ENCODE measurements at regions not wholly inside any gene's neighbourhood (a gene's known extent, or its start where the extent isn't known, plus 50 kb on each side); places are given as distances from the start of the nearest gene placed in this dataset.

GRCh38 chr18:57202881-57203280, 56.0 kb downstream of the BOD1L2 start:
- no peaks in the 10 kb centered on the region for H3K9me3 Mint-ChIP-seq
- DNase-seq (ENCODE audit: low spot score) = no peak
- no peak overlapping the region for H3K4me3 Mint-ChIP-seq (ENCODE audit: low read depth)
- H3K27ac Mint-ChIP-seq = no peak overlapping the region
- no peaks in the 10 kb centered on the region for H3K27me3 Mint-ChIP-seq (ENCODE audit: low read depth)
- H3K36me3 Mint-ChIP-seq (ENCODE audit: low read depth) = no peaks in the 10 kb centered on the region
- intact Hi-C loops (cut with micrococcal nuclease) = no loop called here
- H3K4me1 Mint-ChIP-seq (ENCODE audit: low read depth) = no peaks in the 10 kb centered on the region

GRCh38 chr18:57205641-57206040, 58.8 kb downstream of the BOD1L2 start:
- Mint-ChIP-seq H3K4me3 (ENCODE audit: low read depth) (no peak overlapping the region), H3K36me3 (ENCODE audit: low read depth) (no peaks in the 10 kb centered on the region), H3K27ac (no peak overlapping the region), H3K4me1 (ENCODE audit: low read depth) (peaks cover 7% of the 10 kb centered on the region), H3K27me3 (ENCODE audit: low read depth) (no peaks in the 10 kb centered on the region), H3K9me3 (no peaks in the 10 kb centered on the region)
- DNase-seq (ENCODE audit: low spot score) = no peak
- intact Hi-C loops (cut with micrococcal nuclease) = no loop called here

GRCh38 chr18:57207124-57207916, 60.4 kb downstream of the BOD1L2 start:
- DNase-seq (ENCODE audit: low spot score) = no peak
- H3K36me3 Mint-ChIP-seq (ENCODE audit: low read depth) = no peaks in the 10 kb centered on the region
- H3K27ac Mint-ChIP-seq = no peak overlapping the region
- intact Hi-C loops (cut with micrococcal nuclease) = no loop called here
- peaks cover 9% of the 10 kb centered on the region for H3K27me3 Mint-ChIP-seq (ENCODE audit: low read depth)
- H3K4me1 Mint-ChIP-seq (ENCODE audit: low read depth) = peaks cover 7% of the 10 kb centered on the region
- no peaks in the 10 kb centered on the region for H3K9me3 Mint-ChIP-seq
- no peak overlapping the region for H3K4me3 Mint-ChIP-seq (ENCODE audit: low read depth)

GRCh38 chr18:57208047-57208446, 61.2 kb downstream of the BOD1L2 start:
- Mint-ChIP-seq H3K9me3 (no peaks in the 10 kb centered on the region), H3K4me1 (ENCODE audit: low read depth) (peaks cover 7% of the 10 kb centered on the region), H3K4me3 (ENCODE audit: low read depth) (no peak overlapping the region), H3K27ac (no peak overlapping the region), H3K36me3 (ENCODE audit: low read depth) (no peaks in the 10 kb centered on the region), H3K27me3 (ENCODE audit: low read depth) (peaks cover 9% of the 10 kb centered on the region)
- intact Hi-C loops (cut with micrococcal nuclease) = no loop called here
- no peak for DNase-seq (ENCODE audit: low spot score)

GRCh38 chr18:57209713-57210106, 62.8 kb downstream of the BOD1L2 start:
- Mint-ChIP-seq H3K4me3 (ENCODE audit: low read depth) (peak overlapping the region; percentile 9), H3K4me1 (ENCODE audit: low read depth) (peaks cover 7% of the 10 kb centered on the region), H3K9me3 (no peaks in the 10 kb centered on the region), H3K27ac (no peak overlapping the region), H3K36me3 (ENCODE audit: low read depth) (no peaks in the 10 kb centered on the region), H3K27me3 (ENCODE audit: low read depth) (peaks cover 9% of the 10 kb centered on the region)
- intact Hi-C loops (cut with micrococcal nuclease) = no loop called here
- no peak for DNase-seq (ENCODE audit: low spot score)

- Mint-ChIP-seq H3K9me3 (no peaks in the 10 kb centered on the region), H3K4me1 (ENCODE audit: low read depth) (peaks cover 7% of the 10 kb centered on the region), H3K36me3 (ENCODE audit: low read depth) (no peaks in the 10 kb centered on the region), H3K27ac (no peak overlapping the region), H3K27me3 (ENCODE audit: low read depth) (peaks cover 9% of the 10 kb centered on the region), H3K4me3 (ENCODE audit: low read depth) (peak overlapping the region; percentile 9)
- DNase-seq (ENCODE audit: low spot score) = no peak
- intact Hi-C loops (cut with micrococcal nuclease) = no loop called here
Observed at GRCh38 chr18:57210107-57210715, 63.3 kb downstream of the BOD1L2 start.

- no peak overlapping the region for H3K4me3 Mint-ChIP-seq (ENCODE audit: low read depth)
- H3K4me1 Mint-ChIP-seq (ENCODE audit: low read depth) = peaks cover 7% of the 10 kb centered on the region
Observed at GRCh38 chr18:57210716-57211411, 64.0 kb downstream of the BOD1L2 start.

GRCh38 chr18:57211412-57211750, 64.5 kb downstream of the BOD1L2 start:
- DNase-seq (ENCODE audit: low spot score) = no peak
- Mint-ChIP-seq H3K4me3 (ENCODE audit: low read depth) (no peak overlapping the region), H3K27ac (no peak overlapping the region), H3K9me3 (no peaks in the 10 kb centered on the region), H3K27me3 (ENCODE audit: low read depth) (peaks cover 9% of the 10 kb centered on the region), H3K36me3 (ENCODE audit: low read depth) (no peaks in the 10 kb centered on the region), H3K4me1 (ENCODE audit: low read depth) (peaks cover 7% of the 10 kb centered on the region)
- intact Hi-C loops (cut with micrococcal nuclease) = no loop called here

More at GRCh38 chr18:57210716-57211411, 64.0 kb downstream of the BOD1L2 start:
- H3K27ac Mint-ChIP-seq = no peak overlapping the region
- intact Hi-C loops (cut with micrococcal nuclease) = no loop called here
- H3K27me3 Mint-ChIP-seq (ENCODE audit: low read depth) = peaks cover 9% of the 10 kb centered on the region
- no peak for DNase-seq (ENCODE audit: low spot score)
- no peaks in the 10 kb centered on the region for H3K36me3 Mint-ChIP-seq (ENCODE audit: low read depth)
- no peaks in the 10 kb centered on the region for H3K9me3 Mint-ChIP-seq

GRCh38 chr18:57211776-57212175, 64.9 kb downstream of the BOD1L2 start:
- intact Hi-C loops (cut with micrococcal nuclease) = no loop called here
- H3K36me3 Mint-ChIP-seq (ENCODE audit: low read depth) = no peaks in the 10 kb centered on the region
- peaks cover 7% of the 10 kb centered on the region for H3K4me1 Mint-ChIP-seq (ENCODE audit: low read depth)
- peaks cover 9% of the 10 kb centered on the region for H3K27me3 Mint-ChIP-seq (ENCODE audit: low read depth)
- no peaks in the 10 kb centered on the region for H3K9me3 Mint-ChIP-seq
- no peak overlapping the region for H3K27ac Mint-ChIP-seq
- H3K4me3 Mint-ChIP-seq (ENCODE audit: low read depth) = no peak overlapping the region
- no peak for DNase-seq (ENCODE audit: low spot score)

GRCh38 chr18:57212678-57213077, 65.8 kb downstream of the BOD1L2 start:
- no peaks in the 10 kb centered on the region for H3K9me3 Mint-ChIP-seq
- H3K4me3 Mint-ChIP-seq (ENCODE audit: low read depth) = no peak overlapping the region
- H3K27me3 Mint-ChIP-seq (ENCODE audit: low read depth) = peaks cover 9% of the 10 kb centered on the region
- no peak overlapping the region for H3K27ac Mint-ChIP-seq
- intact Hi-C loops (cut with micrococcal nuclease) = no loop called here
- H3K4me1 Mint-ChIP-seq (ENCODE audit: low read depth) = peaks cover 7% of the 10 kb centered on the region
- no peaks in the 10 kb centered on the region for H3K36me3 Mint-ChIP-seq (ENCODE audit: low read depth)
- no peak for DNase-seq (ENCODE audit: low spot score)

GRCh38 chr18:57214976-57215375, 68.1 kb downstream of the BOD1L2 start:
- no peak for DNase-seq (ENCODE audit: low spot score)
- Mint-ChIP-seq H3K27me3 (ENCODE audit: low read depth) (peaks cover 9% of the 10 kb centered on the region), H3K4me3 (ENCODE audit: low read depth) (no peak overlapping the region), H3K9me3 (no peaks in the 10 kb centered on the region), H3K27ac (no peak overlapping the region), H3K36me3 (ENCODE audit: low read depth) (no peaks in the 10 kb centered on the region), H3K4me1 (ENCODE audit: low read depth) (peaks cover 1% of the 10 kb centered on the region)
- intact Hi-C loops (cut with micrococcal nuclease) = no loop called here

GRCh38 chr18:57218281-57218680, 71.4 kb downstream of the BOD1L2 start:
- Mint-ChIP-seq H3K36me3 (ENCODE audit: low read depth) (no peaks in the 10 kb centered on the region), H3K4me3 (ENCODE audit: low read depth) (no peak overlapping the region), H3K27ac (no peak overlapping the region), H3K9me3 (no peaks in the 10 kb centered on the region), H3K4me1 (ENCODE audit: low read depth) (no peaks in the 10 kb centered on the region), H3K27me3 (ENCODE audit: low read depth) (no peaks in the 10 kb centered on the region)
- DNase-seq (ENCODE audit: low spot score) = no peak
- intact Hi-C loops (cut with micrococcal nuclease) = no loop called here

GRCh38 chr18:57219964-57220363, 73.1 kb downstream of the BOD1L2 start:
- no peak overlapping the region for H3K27ac Mint-ChIP-seq
- no peak for DNase-seq (ENCODE audit: low spot score)
- H3K4me3 Mint-ChIP-seq (ENCODE audit: low read depth) = no peak overlapping the region
- no peaks in the 10 kb centered on the region for H3K9me3 Mint-ChIP-seq
- no peaks in the 10 kb centered on the region for H3K27me3 Mint-ChIP-seq (ENCODE audit: low read depth)
- no peaks in the 10 kb centered on the region for H3K4me1 Mint-ChIP-seq (ENCODE audit: low read depth)
- no peaks in the 10 kb centered on the region for H3K36me3 Mint-ChIP-seq (ENCODE audit: low read depth)
- intact Hi-C loops (cut with micrococcal nuclease) = no loop called here
